ENCODE measurements at regions not wholly inside any gene's neighbourhood (a gene's known extent, or its start where the extent isn't known, plus 50 kb on each side); places are given as distances from the start of the nearest gene placed in this dataset.

DNA sequence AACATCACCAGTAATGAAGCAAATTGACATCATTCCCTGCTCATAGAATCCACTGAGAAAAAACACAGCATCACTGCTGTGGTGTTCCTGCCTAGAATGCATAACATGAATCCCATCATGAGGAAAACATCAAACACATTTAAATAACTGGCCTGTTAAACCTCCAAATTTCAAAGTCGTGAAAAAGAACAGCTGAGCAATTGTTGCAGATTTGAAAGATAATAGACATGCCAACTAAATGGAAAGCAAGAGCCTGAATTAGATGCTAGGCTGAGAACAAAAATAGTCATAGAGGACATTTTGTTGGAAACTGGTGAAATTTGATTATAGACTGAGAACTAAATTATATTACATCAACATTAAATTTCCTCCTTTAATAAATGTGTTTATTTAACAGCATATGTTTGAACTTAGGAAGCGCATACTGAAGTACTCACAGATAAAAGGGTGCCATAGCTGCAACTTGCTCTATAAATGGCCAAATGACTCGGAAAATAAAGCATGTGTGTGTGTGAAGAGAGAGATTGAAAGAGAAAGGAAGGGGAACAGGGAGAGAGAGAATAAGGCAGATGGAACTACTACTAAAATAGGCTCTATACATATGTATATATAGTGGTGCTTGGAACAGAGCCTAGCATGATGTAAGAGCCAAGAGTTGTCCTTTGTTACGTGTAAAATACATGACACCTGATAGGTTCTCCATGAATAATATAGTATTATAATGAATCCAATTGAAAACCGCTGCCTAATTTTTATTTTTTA, 305.0 kb upstream of the MON1B start:
- TF ChIP-seq CTCF (conservative IDR thresholded peaks at IDR 0.05; ENCODE audit: low read length) (no peak), EZH2phosphoT487 (IDR thresholded peaks at IDR 0.05; ENCODE audit: borderline replicate concordance) (no peak)
